Erythroblast (primary cell): ENCODE measurements at regions not wholly inside any gene's neighbourhood (a gene's known extent, or its start where the extent isn't known, plus 50 kb on each side); places are given as distances from the start of the nearest gene placed in this dataset.

ENCODE experiments used
- GATA1 ChIP-seq: IDR thresholded peaks from 2 replicates; pipeline ENCODE4 v1.6.1; 2011; ENCODE audit warnings: low read depth, mild to moderate bottlenecking, control low read depth, low read length, moderate library complexity
- POLR2A ChIP-seq: IDR thresholded peaks from 2 replicates; pipeline ENCODE4 v1.6.1; 2011; ENCODE audit warnings: mild to moderate bottlenecking, low read length

GRCh38 chr18:73850782-73851181, 296.9 kb downstream of the FBXO15 start:
- TF ChIP-seq POLR2A (no peak), GATA1 (no peak)
